ENCODE measurements at regions not wholly inside any gene's neighbourhood (a gene's known extent, or its start where the extent isn't known, plus 50 kb on each side); places are given as distances from the start of the nearest gene placed in this dataset.

GRCh38 chr5:53782620-53783019, 222.2 kb downstream of the NDUFS4 start:
- WGBS, 2 donors, result 83 to 97% methylated on average over 4 of the region's 4 CpGs
- no peaks in the 10 kb centered on the region for H3K36me3 ChIP-seq (ENCODE audit: control insufficient read depth in 4 of 4, insufficient read depth in 4 of 4, low read length in 4 of 4)
- H3K4me3 ChIP-seq, result no peak overlapping the region
- no peak overlapping the region for H3K27ac ChIP-seq (ENCODE audit: low read depth in 1 of 2, low read length in 1 of 2)
- H3K4me1 ChIP-seq (ENCODE audit: control insufficient read depth in 5 of 5, insufficient read depth in 5 of 5, low read length in 5 of 5), result peaks cover 0 to 12% (median 0%) of the 10 kb centered on the region in 5 donors
- DNase-seq (no peak), ATAC-seq (ENCODE audit: insufficient read depth, low FRiP score) (no peak)
- no peak for TF ChIP-seq CTCF (IDR thresholded peaks at IDR 0.05; ENCODE audit: control extremely low read depth, extremely low read depth)
- no peaks in the 10 kb centered on the region for H3K27me3 ChIP-seq (ENCODE audit: control insufficient read depth in 3 of 3, insufficient read depth in 3 of 3, low read length in 2 of 3)
- H3K9ac ChIP-seq (ENCODE audit: insufficient read depth in 1 of 2, low read length in 2 of 2), result no peak overlapping the region
- no peaks in the 10 kb centered on the region for H3K9me3 ChIP-seq (ENCODE audit: control insufficient read depth in 4 of 4, insufficient read depth in 3 of 4, low read length in 3 of 4)

GRCh38 chr5:53783624-53784228, 223.3 kb downstream of the NDUFS4 start:
- H3K27ac ChIP-seq (ENCODE audit: low read depth in 1 of 2, low read length in 1 of 2), result no peak overlapping the region
- H3K4me3 ChIP-seq, result no peak overlapping the region
- no peaks in the 10 kb centered on the region for H3K36me3 ChIP-seq (ENCODE audit: control insufficient read depth in 4 of 4, insufficient read depth in 4 of 4, low read length in 4 of 4)
- DNase-seq (no peak), ATAC-seq (ENCODE audit: insufficient read depth, low FRiP score) (no peak)
- TF ChIP-seq CTCF (IDR thresholded peaks at IDR 0.05; ENCODE audit: control extremely low read depth, extremely low read depth), result no peak
- H3K4me1 ChIP-seq (ENCODE audit: control insufficient read depth in 5 of 5, insufficient read depth in 5 of 5, low read length in 5 of 5), result peaks cover 0 to 12% (median 0%) of the 10 kb centered on the region in 5 donors
- no peaks in the 10 kb centered on the region for H3K9me3 ChIP-seq (ENCODE audit: control insufficient read depth in 4 of 4, insufficient read depth in 3 of 4, low read length in 3 of 4)
- no peak overlapping the region for H3K9ac ChIP-seq (ENCODE audit: insufficient read depth in 1 of 2, low read length in 2 of 2)
- WGBS, 2 donors, result 85 to 88% methylated on average over 11 of the region's 11 CpGs
- no peaks in the 10 kb centered on the region for H3K27me3 ChIP-seq (ENCODE audit: control insufficient read depth in 3 of 3, insufficient read depth in 3 of 3, low read length in 2 of 3)

- H3K36me3 ChIP-seq (ENCODE audit: control insufficient read depth in 4 of 4, insufficient read depth in 4 of 4, low read length in 4 of 4), result no peaks in the 10 kb centered on the region
- TF ChIP-seq CTCF (IDR thresholded peaks at IDR 0.05; ENCODE audit: control extremely low read depth, extremely low read depth), result no peak
- no peak overlapping the region for H3K4me3 ChIP-seq
- H3K9me3 ChIP-seq (ENCODE audit: control insufficient read depth in 4 of 4, insufficient read depth in 3 of 4, low read length in 3 of 4), result no peaks in the 10 kb centered on the region
- H3K27ac ChIP-seq (ENCODE audit: low read depth in 1 of 2, low read length in 1 of 2), result no peak overlapping the region
- 75 to 86% methylated on average over 6 of the region's 6 CpGs for WGBS, 2 donors
- no peak for ATAC-seq (ENCODE audit: insufficient read depth, low FRiP score)
- peaks cover 0 to 5% (median 0%) of the 10 kb centered on the region in 5 donors for H3K4me1 ChIP-seq (ENCODE audit: control insufficient read depth in 5 of 5, insufficient read depth in 5 of 5, low read length in 5 of 5)
- H3K9ac ChIP-seq (ENCODE audit: insufficient read depth in 1 of 2, low read length in 2 of 2), result no peak overlapping the region
- no peaks in the 10 kb centered on the region for H3K27me3 ChIP-seq (ENCODE audit: control insufficient read depth in 3 of 3, insufficient read depth in 3 of 3, low read length in 2 of 3)
- DNase-seq, result no peak
These were observed 224.2 kb downstream of the NDUFS4 start for GRCh38 chr5:53784596-53784995.

- Histone ChIP-seq H3K4me3 (no peak overlapping the region), H3K9ac (ENCODE audit: insufficient read depth in 1 of 2, low read length in 2 of 2) (no peak overlapping the region), H3K36me3 (ENCODE audit: control insufficient read depth in 4 of 4, insufficient read depth in 4 of 4, low read length in 4 of 4) (no peaks in the 10 kb centered on the region), H3K9me3 (ENCODE audit: control insufficient read depth in 4 of 4, insufficient read depth in 3 of 4, low read length in 3 of 4) (no peaks in the 10 kb centered on the region), H3K27me3 (ENCODE audit: control insufficient read depth in 3 of 3, insufficient read depth in 3 of 3, low read length in 2 of 3) (no peaks in the 10 kb centered on the region), H3K27ac (ENCODE audit: low read depth in 1 of 2, low read length in 1 of 2) (no peak overlapping the region), H3K4me1 (ENCODE audit: control insufficient read depth in 5 of 5, insufficient read depth in 5 of 5, low read length in 5 of 5) (peaks cover 0 to 3% (median 0%) of the 10 kb centered on the region in 5 donors)
- no peak for TF ChIP-seq CTCF (IDR thresholded peaks at IDR 0.05; ENCODE audit: control extremely low read depth, extremely low read depth)
- WGBS, 2 donors, result 48 to 63% methylated on average over 3 of the region's 3 CpGs
- ATAC-seq (ENCODE audit: insufficient read depth, low FRiP score) (no peak), DNase-seq (no peak)
These were observed 225.5 kb downstream of the NDUFS4 start for GRCh38 chr5:53785924-53786323.

Data from lung (tissue), 11 donors.